ENCODE measurements at regions not wholly inside any gene's neighbourhood (a gene's known extent, or its start where the extent isn't known, plus 50 kb on each side); places are given as distances from the start of the nearest gene placed in this dataset.

DNA sequence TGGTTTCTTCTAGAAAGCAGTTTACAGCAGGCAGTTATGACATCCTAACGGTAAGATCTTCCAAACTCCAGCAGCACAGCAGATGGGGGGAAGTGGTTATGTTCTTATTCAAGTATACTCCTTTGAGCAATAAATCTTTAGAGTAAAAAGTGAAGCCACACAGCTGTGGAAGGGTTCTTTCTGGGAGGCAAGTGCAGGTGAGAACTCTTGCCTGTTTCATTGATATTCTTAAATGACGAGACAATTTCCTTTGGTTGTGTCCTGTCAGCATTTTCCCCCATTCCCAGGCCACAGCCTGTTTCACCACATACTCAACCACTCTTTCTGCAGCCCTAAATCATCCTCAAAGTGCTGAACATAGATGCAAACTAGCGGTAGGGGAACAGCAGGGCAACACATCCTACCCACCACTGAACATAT lies 207.3 kb upstream of the MTNR1B start:
- DNase-seq (ENCODE audit: low spot score in 2 of 2) = no peak
- Histone ChIP-seq H3K27ac (no peak overlapping the region), H3K4me3 (no peak overlapping the region), H3K4me1 (peaks cover 0 to 16% (median 4%) of the 10 kb centered on the region in 4 donors), H3K9me3 (no peaks in the 10 kb centered on the region), H3K27me3 (no peaks in the 10 kb centered on the region), H3K36me3 (no peaks in the 10 kb centered on the region)
- no peak for TF ChIP-seq CTCF (IDR thresholded peaks at IDR 0.05)
- TF ChIP-seq POLR2A (IDR thresholded peaks at IDR 0.05) = no peak
- 78 to 84% methylated on average over 3 of the region's 3 CpGs for WGBS, 2 donors

GRCh38 chr11:92763336-92763735 lies 206.1 kb upstream of the MTNR1B start:
- no peak overlapping the region for H3K27ac ChIP-seq
- TF ChIP-seq POLR2A (IDR thresholded peaks at IDR 0.05) (no peak), EP300 (IDR thresholded peaks at IDR 0.05) (no peak), CTCF (IDR thresholded peaks at IDR 0.05) (no peak)
- no peaks in the 10 kb centered on the region for H3K9me3 ChIP-seq
- H3K36me3 ChIP-seq = no peaks in the 10 kb centered on the region
- no peak overlapping the region for H3K4me3 ChIP-seq
- no peak for DNase-seq (ENCODE audit: low spot score in 2 of 2)
- peaks cover 0 to 16% (median 4%) of the 10 kb centered on the region in 4 donors for H3K4me1 ChIP-seq
- no peaks in the 10 kb centered on the region for H3K27me3 ChIP-seq

- Histone ChIP-seq H3K36me3 (no peaks in the 10 kb centered on the region), H3K4me3 (no peak overlapping the region), H3K27me3 (no peaks in the 10 kb centered on the region), H3K9me3 (no peaks in the 10 kb centered on the region), H3K4me1 (peaks cover 0 to 16% (median 4%) of the 10 kb centered on the region in 4 donors), H3K27ac (no peak overlapping the region)
- no peak for TF ChIP-seq CTCF (IDR thresholded peaks at IDR 0.05)
- no peak for TF ChIP-seq POLR2A (IDR thresholded peaks at IDR 0.05)
- no peak for TF ChIP-seq EP300 (IDR thresholded peaks at IDR 0.05)
- DNase-seq (ENCODE audit: low spot score in 2 of 2) = no peak
- WGBS, 2 donors = 82 to 86% methylated on average over 4 of the region's 4 CpGs
These were observed 205.3 kb upstream of the MTNR1B start for GRCh38 chr11:92764128-92764527.

DNA sequence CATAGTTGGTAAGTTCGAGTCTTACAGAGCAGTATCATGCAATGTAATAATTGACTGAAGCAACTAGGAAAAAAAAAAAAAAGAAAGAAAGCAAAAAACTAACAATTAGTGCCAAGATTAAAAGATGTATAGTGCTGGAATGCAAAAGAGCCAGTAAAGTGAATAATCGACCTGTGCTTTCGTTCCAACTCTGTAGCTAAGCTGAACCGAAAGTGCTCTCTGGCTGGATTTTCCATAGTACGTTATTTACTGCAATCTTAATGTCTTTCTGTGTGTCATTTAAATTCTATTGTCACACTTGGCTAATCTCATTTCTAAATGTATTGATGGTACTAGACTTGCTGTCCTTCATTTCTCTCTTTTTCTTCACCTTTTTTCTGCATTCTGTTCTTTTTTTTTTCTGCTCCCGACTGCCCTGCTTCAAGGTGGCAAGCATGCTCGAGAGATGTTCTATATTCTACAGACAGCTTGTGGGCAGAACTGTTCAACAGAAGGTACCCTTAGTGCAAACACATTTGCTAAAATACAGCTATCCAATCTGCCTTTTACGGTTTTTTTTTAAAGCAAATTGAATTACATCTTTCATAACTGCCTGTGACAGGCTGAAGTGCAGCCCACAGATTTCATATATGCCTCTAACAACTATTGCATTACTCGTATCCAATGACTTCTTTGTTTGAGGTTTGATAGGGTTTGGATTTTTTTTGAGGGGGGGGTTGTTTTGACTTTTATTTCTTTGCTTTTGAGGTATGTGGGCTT lies 204.2 kb upstream of the MTNR1B start:
- H3K27me3 ChIP-seq = no peaks in the 10 kb centered on the region
- no peak overlapping the region for H3K27ac ChIP-seq
- H3K36me3 ChIP-seq = no peaks in the 10 kb centered on the region
- 66 to 69% methylated on average over 9 of the region's 9 CpGs for WGBS, 2 donors
- TF ChIP-seq CTCF (IDR thresholded peaks at IDR 0.05) (no peak), EP300 (IDR thresholded peaks at IDR 0.05) (no peak), POLR2A (IDR thresholded peaks at IDR 0.05) (no peak)
- DNase-seq (ENCODE audit: low spot score in 2 of 2) = no peak
- no peaks in the 10 kb centered on the region for H3K9me3 ChIP-seq
- peaks cover 0 to 16% (median 4%) of the 10 kb centered on the region in 4 donors for H3K4me1 ChIP-seq
- H3K4me3 ChIP-seq = no peak overlapping the region

- no peaks in the 10 kb centered on the region for H3K9me3 ChIP-seq
- TF ChIP-seq EP300 (IDR thresholded peaks at IDR 0.05) (no peak), CTCF (IDR thresholded peaks at IDR 0.05) (no peak), POLR2A (IDR thresholded peaks at IDR 0.05) (no peak)
- peak overlapping the region in 3 of 4 donors; percentile 20 to 38 (median 21) for H3K4me3 ChIP-seq
- no peaks in the 10 kb centered on the region for H3K36me3 ChIP-seq
- no peaks in the 10 kb centered on the region for H3K27me3 ChIP-seq
- DNase-seq (ENCODE audit: low spot score in 2 of 2) = peak in 1 of 2 donors; percentile 8
- H3K27ac ChIP-seq = peak overlapping the region in 2 of 4 donors; percentile 7 to 20
- WGBS, 2 donors = 0 to 3% methylated on average over 10 of the region's 10 CpGs
- H3K4me1 ChIP-seq = peaks cover 0 to 16% (median 4%) of the 10 kb centered on the region in 4 donors
These were observed 203.5 kb upstream of the MTNR1B start for GRCh38 chr11:92765965-92766371.
